ENCODE measurements at regions not wholly inside any gene's neighbourhood (a gene's known extent, or its start where the extent isn't known, plus 50 kb on each side); places are given as distances from the start of the nearest gene placed in this dataset.

- DNase-seq (ENCODE audit: low spot score): no peak
Observed at GRCh38 chr15:97806766-97807165, 153.7 kb upstream of the ARRDC4 start.

GRCh38 chr15:97815835-97816234 lies 144.7 kb upstream of the ARRDC4 start:
- no peak for DNase-seq (ENCODE audit: low spot score)

GRCh38 chr15:97817276-97817890 lies 143.1 kb upstream of the ARRDC4 start:
- DNase-seq (ENCODE audit: low spot score): no peak

DNA sequence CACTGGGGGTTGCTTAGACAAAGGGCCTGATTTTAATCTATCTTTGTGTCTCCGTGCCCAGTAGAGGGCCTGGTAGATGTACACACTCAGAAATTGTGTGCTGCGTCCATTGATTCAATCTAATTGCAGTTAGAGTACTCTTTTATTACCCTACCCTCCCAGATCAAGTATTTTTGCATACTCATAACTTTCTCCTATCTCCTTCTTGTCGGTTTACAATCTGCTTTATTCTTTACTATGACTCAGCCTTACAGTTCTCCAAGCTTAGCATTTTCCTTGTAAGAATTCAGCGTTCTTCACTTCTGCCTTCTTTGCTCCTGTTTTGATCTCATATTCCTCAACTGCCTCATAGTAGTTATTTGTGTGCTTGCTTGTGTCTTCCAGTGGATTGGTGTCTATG lies 124.5 kb upstream of the ARRDC4 start:
- no peak for DNase-seq (ENCODE audit: low spot score)

DNA sequence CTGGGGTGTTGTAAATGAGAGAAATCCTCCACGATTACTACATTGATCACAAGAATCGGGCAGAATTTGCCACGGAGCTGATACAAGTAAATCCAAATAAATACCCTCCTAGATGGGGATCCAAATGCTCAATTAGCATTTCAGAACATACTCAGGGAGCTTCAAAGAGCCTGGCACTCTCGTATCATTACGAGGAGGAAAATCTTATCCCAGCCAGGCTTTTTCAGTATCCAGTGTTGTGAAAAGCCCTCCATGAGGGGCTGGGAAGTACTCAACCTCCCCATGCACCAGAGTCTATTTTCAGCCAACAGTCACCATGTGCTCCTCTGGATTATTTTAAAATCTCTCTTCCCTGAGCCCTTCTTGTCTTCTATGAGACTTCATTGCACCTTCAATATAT lies 122.6 kb upstream of the ARRDC4 start:
- no peak for DNase-seq (ENCODE audit: low spot score)

- no peak for DNase-seq (ENCODE audit: low spot score)
Observed at GRCh38 chr15:97838606-97839210, 121.8 kb upstream of the ARRDC4 start.

DNA sequence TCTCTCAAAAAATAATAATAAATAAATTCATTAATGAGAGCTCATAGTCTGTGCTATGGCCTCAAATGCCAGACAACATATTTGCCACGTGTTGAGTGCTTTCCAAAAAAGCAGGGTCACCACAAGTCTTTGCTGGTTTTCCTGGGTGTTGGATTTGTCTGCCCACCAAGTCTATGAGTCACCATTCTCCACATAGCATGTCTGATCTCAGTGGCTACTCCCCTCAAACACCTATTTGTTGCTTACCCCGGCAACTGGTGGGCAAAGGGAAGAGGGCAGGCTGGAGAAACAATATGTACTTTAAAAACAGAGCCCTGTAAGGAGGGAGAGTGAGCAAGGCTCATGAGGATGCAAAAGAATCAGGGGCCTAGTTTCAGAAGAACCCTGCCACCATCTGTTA lies 120.0 kb upstream of the ARRDC4 start:
- DNase-seq (ENCODE audit: low spot score): no peak

DNA sequence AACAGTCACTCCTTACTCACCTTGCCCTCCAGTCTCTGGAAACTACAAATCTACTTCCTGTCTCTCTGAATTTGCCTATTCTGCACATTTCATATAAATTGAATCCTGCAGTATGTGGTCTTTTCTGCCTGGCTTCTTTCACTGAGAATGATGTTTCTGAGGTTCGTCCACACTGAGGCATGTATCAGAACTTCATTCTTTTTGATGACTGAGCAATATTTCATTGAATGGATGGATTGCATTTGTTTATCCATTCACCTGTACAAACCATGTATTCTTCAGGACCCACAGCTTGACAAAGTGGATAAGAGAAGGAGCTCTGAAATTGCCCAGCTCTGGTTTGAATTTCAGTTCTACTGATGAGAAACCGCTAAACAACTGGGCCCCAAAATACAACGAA lies 118.9 kb upstream of the ARRDC4 start:
- DNase-seq (ENCODE audit: low spot score): no peak

DNA sequence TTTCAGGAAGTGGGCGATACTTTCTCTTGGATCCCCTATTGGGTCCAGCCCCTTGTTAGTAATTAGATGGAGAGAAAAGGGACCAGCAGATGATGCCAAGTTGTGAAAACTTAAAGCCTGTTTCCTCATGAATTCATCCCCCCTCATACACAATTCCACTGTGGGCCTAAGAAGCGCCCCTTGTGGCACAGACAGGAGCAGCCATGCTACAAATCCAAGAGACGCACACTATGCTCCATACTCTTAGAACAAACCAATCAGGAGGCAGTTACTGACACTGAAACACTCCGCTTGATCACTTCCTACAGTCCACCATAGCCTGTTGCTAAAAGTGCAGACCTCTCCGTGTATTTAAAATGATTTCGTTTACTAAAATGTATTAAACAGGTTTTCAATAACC lies 111.3 kb upstream of the ARRDC4 start:
- DNase-seq (ENCODE audit: low spot score): no peak

- DNase-seq (ENCODE audit: low spot score): no peak
Observed at GRCh38 chr15:97858296-97858695, 102.2 kb upstream of the ARRDC4 start.

DNA sequence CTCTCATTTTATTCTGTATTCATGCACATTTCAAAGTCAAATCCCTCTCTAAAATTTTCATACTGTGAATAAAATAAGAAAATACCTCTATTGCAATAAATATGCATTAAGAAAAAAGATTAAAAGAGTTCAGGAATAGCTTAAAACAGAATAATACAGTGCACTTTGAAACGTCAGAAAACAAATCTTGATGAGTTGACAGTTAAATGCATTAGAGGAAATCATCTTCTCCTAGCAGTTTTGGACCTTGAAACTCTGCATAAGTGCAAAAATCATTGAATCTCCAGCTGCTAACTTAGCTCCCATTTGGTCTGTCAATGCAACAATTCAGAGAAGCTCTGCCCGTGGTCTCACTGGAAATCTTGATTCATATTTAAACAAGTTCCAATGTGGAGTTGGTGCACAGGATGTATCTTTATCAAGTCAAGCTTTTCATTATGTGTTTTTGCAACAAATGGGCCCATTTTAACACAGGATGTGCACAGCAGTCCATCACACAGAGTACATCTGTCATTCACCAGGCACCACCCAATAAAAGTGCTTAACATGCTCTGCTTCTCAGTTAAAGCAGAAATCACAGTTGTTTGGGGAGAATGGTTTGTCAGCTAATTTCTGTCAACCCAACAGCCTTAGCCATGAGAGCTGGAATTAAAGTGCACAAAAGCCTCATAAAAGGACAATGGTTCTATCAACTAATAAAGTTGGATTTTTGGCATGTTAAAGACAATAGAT lies 98.8 kb upstream of the ARRDC4 start:
- DNase-seq (ENCODE audit: low spot score): no peak

- DNase-seq (ENCODE audit: low spot score): no peak
Observed at GRCh38 chr15:97866959-97867358, 93.5 kb upstream of the ARRDC4 start.

GRCh38 chr15:97867870-97868269 lies 92.6 kb upstream of the ARRDC4 start:
- no peak for DNase-seq (ENCODE audit: low spot score)

DNA sequence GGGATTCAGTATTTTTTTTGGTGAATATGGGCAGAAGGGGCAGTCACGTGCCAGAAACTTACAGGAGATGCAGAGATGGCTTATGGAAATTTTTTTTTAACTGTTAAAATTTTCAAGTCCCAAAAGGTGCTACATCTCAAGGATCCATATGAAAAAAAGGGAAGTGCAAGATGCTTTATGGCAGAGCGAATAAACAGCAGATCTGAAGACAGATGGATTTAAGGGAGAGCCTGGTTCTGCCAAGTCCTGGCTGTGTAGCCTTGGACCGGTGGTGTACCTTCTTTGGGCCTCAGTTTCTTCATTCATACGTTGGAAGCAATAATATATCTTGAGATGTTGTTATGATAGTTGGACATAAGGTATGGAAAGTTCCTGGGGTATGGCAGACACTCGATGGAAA lies 91.5 kb upstream of the ARRDC4 start:
- DNase-seq (ENCODE audit: low spot score): no peak

DNA sequence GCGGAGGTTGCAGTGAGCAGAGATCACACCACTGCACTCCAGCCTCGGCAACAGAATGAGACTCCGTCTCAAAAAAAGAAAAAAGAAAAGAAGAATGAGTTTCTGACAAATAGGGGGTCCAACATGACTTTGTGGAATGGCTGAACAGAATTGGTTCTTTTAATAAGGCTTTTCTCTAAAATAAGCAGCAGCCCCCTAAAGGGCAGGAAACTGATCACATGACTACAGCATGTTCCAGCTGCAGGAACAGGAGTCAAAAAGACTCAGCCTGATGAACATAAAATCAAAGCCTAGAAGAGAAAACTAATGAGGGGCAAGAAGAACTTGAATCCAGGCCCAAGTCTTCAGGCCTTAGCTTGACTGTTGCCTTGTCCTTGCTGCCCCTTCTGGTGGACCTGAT lies 89.7 kb upstream of the ARRDC4 start:
- DNase-seq (ENCODE audit: low spot score): no peak

DNA sequence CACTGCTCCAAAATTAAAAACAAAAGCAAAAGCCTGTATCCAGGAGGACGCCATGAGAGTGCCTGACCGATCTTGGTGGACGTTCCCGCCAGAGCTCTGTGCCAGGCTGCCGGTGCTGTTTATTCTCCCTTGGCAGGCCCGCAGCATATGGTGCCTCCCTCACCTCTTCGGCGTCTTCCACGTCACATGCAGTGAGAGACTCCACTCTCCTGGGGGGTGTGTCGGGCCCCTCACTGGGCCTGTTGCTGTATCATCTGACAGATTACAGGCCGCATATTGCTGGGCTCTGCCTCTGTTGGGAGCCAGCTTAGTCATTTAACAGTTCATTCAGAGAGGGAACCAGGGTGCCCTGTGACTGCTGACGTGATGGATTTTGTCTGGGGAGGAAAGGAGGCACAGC lies 86.4 kb upstream of the ARRDC4 start:
- no peak for DNase-seq (ENCODE audit: low spot score)

DNA sequence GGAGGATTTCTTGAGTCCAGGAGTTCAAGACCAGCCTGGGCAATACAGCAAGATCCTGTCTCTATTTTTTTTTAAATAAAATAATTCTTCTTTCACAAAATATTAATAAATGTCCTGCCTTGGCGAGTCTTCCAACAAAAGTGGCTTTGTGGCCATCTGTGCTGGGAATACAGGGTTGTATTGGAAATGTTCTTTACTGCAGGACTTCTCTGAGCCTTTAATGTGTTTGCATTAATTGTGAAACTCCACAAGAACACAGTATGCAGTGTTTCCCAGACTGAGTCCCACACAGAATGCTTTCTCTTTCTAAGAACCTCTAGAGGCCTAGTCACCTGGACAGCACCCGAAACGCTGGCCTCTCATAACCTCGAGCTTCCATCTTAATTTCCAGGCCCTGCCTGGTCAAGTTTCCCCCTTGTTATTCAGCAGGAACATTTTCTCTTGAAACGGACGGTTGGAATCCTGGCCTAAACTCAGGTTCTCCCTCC lies 85.4 kb upstream of the ARRDC4 start:
- no peak for DNase-seq (ENCODE audit: low spot score)

GRCh38 chr15:97875513-97876280 lies 84.8 kb upstream of the ARRDC4 start:
- no peak for DNase-seq (ENCODE audit: low spot score)

DNA sequence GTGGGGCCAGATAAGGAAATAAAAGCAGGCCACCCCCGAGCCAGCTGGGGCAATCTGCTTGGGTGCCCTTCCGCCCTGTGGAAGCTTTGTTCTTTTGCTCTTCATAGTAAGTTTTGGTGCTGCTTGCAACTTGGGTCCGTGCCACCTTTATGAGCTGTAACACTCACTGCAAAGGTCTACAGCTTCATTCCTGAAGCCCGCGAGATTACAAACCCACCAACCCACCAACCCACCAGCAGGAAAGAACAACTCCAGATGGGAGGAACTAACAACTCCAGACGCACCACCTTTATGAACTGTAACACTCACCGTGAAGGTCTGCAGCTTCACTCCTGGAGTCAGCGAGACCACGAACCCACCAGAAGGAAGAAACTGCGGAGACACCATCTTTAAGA lies 84.2 kb upstream of the ARRDC4 start:
- DNase-seq (ENCODE audit: low spot score): no peak

GRCh38 chr15:97881346-97881965 lies 79.0 kb upstream of the ARRDC4 start:
- no peak for DNase-seq (ENCODE audit: low spot score)

DNA sequence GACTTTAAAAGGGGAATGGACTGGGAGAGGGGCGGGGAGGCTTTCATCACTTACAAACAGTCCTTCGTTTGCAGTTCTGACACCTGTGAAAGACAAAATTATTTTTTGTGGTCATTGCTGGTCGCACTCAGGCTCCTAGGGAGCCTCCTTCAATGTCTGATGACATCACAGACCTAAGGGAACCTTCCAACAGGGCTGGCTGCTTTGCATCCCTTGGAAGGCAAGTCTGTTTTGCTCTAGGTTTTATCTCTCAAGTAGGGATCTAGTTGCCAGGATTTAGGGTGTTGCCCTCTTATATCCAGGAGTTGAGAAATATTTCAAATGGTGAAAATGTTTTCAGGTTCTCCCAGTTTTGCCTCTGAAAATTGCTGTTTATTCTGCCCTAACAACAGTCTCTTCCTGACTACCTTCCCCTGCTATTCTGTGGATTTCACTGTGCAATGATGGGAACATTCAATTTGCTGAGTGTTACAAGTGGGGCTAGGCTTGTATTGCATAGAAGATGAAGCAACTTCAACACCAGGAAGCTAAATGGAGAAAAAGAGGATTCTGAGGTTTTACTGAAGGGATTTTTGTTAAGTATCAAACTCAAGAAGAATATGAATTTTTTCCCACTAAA lies 75.9 kb upstream of the ARRDC4 start:
- DNase-seq (ENCODE audit: low spot score): no peak

DNA sequence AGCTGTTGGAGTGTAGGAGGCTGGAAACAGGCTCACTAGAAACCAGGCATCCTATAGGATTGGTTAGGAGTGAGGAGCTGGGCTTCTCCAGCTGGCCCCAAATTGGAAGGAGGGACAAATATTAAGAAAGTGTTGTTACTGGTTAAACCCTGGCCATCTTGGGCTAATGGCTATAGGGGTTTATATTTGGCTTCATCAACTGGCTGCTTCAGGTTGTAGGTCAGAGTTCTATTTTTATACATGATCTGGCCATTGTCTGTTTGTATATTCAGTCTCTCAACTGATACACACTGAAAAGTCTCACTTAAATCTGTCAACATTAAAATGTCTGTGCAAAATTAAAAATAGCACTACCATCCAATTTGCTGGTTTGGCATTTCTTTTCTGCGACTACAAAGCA lies 70.2 kb upstream of the ARRDC4 start:
- no peak for DNase-seq (ENCODE audit: low spot score)

Measured in HuH-7.5 (cell line).